Muscle layer of colon (tissue), 2 donors: ENCODE measurements at regions not wholly inside any gene's neighbourhood (a gene's known extent, or its start where the extent isn't known, plus 50 kb on each side); places are given as distances from the start of the nearest gene placed in this dataset.

Source experiments
- H3K27ac ChIP-seq: one replicate; pipeline ENCODE4 v1.7.0; 2013; ENCODE audit warnings: low read depth, mild to moderate bottlenecking, low read length, moderate library complexity
- H3K27me3 ChIP-seq, 2 donors: one replicate each; pipeline ENCODE4 v1.7.0; 2013; ENCODE audit warnings: low read length in 2 of 2, mild to moderate bottlenecking in 2 of 2; ENCODE audit not compliant: insufficient read depth in 2 of 2, control insufficient read depth in 1 of 2
- H3K36me3 ChIP-seq: one replicate; pipeline ENCODE4 v1.7.0; 2013; ENCODE audit warnings: mild to moderate bottlenecking, low read length; ENCODE audit not compliant: insufficient read depth
- H3K4me1 ChIP-seq: one replicate; pipeline ENCODE4 v1.7.0; 2013; ENCODE audit warnings: mild to moderate bottlenecking, low read length; ENCODE audit not compliant: insufficient read depth
- H3K4me3 ChIP-seq, 2 donors: one replicate each; pipeline ENCODE4 v1.7.0; 2013; ENCODE audit warnings: low read length in 2 of 2, low read depth in 1 of 2, mild to moderate bottlenecking in 1 of 2, moderate library complexity in 1 of 2
- H3K9ac ChIP-seq: one replicate; pipeline ENCODE4 v1.7.0; 2013; ENCODE audit warnings: low read length
- H3K9me3 ChIP-seq: one replicate; pipeline ENCODE4 v1.7.0; 2013; ENCODE audit warnings: mild to moderate bottlenecking, low read length
- donor health status: abdominal sarcoma.
- donor health status: Adenocarcinoma of cecum.

GRCh38 chr2:14185906-14186305 is 446.6 kb upstream of the LRATD1 start:
- H3K9me3 ChIP-seq = no peaks in the 10 kb centered on the region
- no peaks in the 10 kb centered on the region for H3K4me1 ChIP-seq
- H3K4me3 ChIP-seq = no peak overlapping the region
- H3K27me3 ChIP-seq = no peaks in the 10 kb centered on the region
- H3K9ac ChIP-seq = no peak overlapping the region
- no peak overlapping the region for H3K27ac ChIP-seq
- H3K36me3 ChIP-seq = no peaks in the 10 kb centered on the region

- no peaks in the 10 kb centered on the region for H3K9me3 ChIP-seq
- no peaks in the 10 kb centered on the region for H3K27me3 ChIP-seq
Observed at GRCh38 chr2:14188446-14188845, 444.1 kb upstream of the LRATD1 start.

GRCh38 chr2:14189929-14190328 is 442.6 kb upstream of the LRATD1 start:
- Histone ChIP-seq H3K9me3 (no peaks in the 10 kb centered on the region), H3K27me3 (no peaks in the 10 kb centered on the region), H3K9ac (no peak overlapping the region), H3K36me3 (no peaks in the 10 kb centered on the region), H3K27ac (no peak overlapping the region), H3K4me3 (no peak overlapping the region), H3K4me1 (no peaks in the 10 kb centered on the region)

More at GRCh38 chr2:14188446-14188845, 444.1 kb upstream of the LRATD1 start:
- H3K27ac ChIP-seq = no peak overlapping the region
- no peak overlapping the region for H3K9ac ChIP-seq
- H3K4me3 ChIP-seq = no peak overlapping the region
- H3K4me1 ChIP-seq = no peaks in the 10 kb centered on the region
- no peaks in the 10 kb centered on the region for H3K36me3 ChIP-seq

DNA sequence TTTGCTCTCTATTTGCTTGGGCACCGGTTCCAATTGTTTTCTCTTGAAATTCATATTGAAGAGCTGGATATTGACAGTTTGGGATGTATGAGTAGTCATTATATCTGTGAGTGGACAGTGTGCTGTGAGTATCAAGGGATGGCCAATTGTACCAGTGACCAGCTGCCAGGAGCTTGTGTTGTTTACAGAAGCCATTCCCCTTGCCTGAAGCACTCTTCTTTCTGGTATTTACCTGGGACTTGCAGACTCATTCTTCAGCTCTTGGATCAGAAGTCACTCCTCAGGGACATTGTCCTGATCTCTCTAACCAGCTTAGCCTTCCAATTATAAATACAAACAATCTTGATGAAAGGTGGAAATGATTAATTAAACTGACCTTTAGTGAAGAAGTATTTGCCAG is 438.3 kb upstream of the LRATD1 start:
- H3K4me1 ChIP-seq = no peaks in the 10 kb centered on the region
- no peaks in the 10 kb centered on the region for H3K36me3 ChIP-seq
- no peak overlapping the region for H3K4me3 ChIP-seq
- no peaks in the 10 kb centered on the region for H3K27me3 ChIP-seq
- H3K9me3 ChIP-seq = no peaks in the 10 kb centered on the region
- no peak overlapping the region for H3K27ac ChIP-seq
- no peak overlapping the region for H3K9ac ChIP-seq

- Histone ChIP-seq H3K27ac (no peak overlapping the region), H3K4me3 (no peak overlapping the region), H3K27me3 (no peaks in the 10 kb centered on the region), H3K4me1 (no peaks in the 10 kb centered on the region), H3K9me3 (no peaks in the 10 kb centered on the region), H3K36me3 (no peaks in the 10 kb centered on the region), H3K9ac (no peak overlapping the region)
Observed at GRCh38 chr2:14197293-14197692, 435.2 kb upstream of the LRATD1 start.

DNA sequence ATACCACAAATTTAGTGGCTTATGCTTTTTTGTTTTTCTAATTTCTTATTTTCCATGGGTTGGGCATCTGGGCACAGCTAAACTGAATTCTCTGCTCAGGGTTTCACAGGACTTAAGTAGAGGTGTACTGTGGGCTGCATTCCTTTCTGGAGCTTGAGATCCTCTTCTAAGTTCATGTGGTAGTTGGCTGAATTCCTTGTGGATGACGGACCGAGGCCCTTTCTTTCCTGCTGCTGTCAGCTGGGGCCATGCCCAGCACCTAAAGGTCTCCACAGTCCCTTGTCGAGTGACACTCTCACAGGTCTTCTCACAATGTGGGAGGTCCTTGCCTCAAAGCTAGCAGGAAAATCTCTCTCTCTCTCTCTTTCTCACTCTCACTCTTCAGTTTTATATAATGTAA is 433.5 kb upstream of the LRATD1 start:
- no peak overlapping the region for H3K27ac ChIP-seq
- no peaks in the 10 kb centered on the region for H3K4me1 ChIP-seq
- H3K27me3 ChIP-seq = no peaks in the 10 kb centered on the region
- H3K9ac ChIP-seq = no peak overlapping the region
- H3K4me3 ChIP-seq = no peak overlapping the region
- no peaks in the 10 kb centered on the region for H3K36me3 ChIP-seq
- H3K9me3 ChIP-seq = no peaks in the 10 kb centered on the region

DNA sequence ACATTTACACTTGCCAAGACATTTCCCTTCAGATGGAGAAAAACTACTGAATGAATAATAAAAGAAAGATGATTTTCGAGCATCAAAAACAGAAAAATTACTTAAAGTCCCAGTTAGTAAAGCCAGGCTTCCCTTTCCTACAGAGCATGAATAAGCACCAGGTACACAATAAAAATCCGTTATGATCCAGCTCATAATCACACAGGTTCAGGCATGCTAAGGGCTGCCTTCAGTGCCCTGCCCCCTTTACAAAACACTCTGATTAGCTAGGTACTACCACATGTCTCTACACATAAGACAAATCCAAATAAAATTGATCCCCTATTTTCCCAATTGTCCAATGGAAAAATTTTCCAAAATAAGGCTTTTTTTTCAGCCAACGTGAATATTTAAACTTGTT is 413.2 kb upstream of the LRATD1 start:
- Histone ChIP-seq H3K4me1 (no peaks in the 10 kb centered on the region), H3K4me3 (no peak overlapping the region), H3K27me3 (no peaks in the 10 kb centered on the region), H3K9me3 (no peaks in the 10 kb centered on the region), H3K36me3 (no peaks in the 10 kb centered on the region), H3K9ac (no peak overlapping the region), H3K27ac (no peak overlapping the region)

- Histone ChIP-seq H3K4me1 (no peaks in the 10 kb centered on the region), H3K27me3 (no peaks in the 10 kb centered on the region), H3K36me3 (no peaks in the 10 kb centered on the region), H3K9ac (no peak overlapping the region), H3K27ac (no peak overlapping the region), H3K9me3 (no peaks in the 10 kb centered on the region), H3K4me3 (no peak overlapping the region)
Observed at GRCh38 chr2:14220101-14220500, 412.4 kb upstream of the LRATD1 start.

DNA sequence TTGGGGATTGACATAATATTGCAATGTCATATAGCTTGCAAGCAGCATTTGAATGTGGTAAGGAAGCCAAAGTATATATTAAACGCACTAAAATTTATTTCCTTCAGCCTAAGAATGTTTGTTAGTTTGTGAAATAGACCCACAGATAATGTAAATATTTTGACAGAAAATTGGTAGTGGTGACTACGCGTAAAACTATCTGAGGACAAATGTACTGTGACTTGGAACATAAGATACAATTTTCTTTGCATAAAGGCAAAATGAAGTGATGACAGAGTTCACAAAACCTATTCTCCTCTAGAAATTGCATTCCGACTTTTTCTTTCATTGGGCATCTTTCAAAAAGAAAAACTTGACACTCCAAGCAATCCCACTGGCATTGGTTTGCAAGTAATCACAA is 411.1 kb upstream of the LRATD1 start:
- Histone ChIP-seq H3K9ac (no peak overlapping the region), H3K4me3 (no peak overlapping the region), H3K27me3 (no peaks in the 10 kb centered on the region), H3K9me3 (no peaks in the 10 kb centered on the region), H3K27ac (no peak overlapping the region), H3K4me1 (no peaks in the 10 kb centered on the region), H3K36me3 (no peaks in the 10 kb centered on the region)

DNA sequence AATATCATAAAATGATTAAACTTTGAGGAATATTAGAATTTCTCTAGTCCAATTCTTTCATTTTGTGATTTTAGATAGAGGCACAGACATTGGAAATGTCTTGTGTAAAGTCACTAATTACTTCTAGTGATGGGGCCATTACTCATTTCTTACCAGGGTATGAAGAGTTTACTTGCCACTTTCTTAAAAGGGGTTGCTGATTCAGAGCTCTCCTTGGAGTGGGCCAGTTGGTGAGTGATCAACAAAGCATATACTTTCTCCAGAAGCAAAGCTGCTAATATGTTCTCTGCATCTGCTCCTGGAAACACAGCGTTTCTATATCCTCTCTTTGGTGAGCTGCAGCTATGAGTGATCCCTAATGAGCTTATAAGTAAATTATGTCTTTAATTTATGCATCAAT is 408.9 kb upstream of the LRATD1 start:
- Histone ChIP-seq H3K4me3 (no peak overlapping the region), H3K4me1 (no peaks in the 10 kb centered on the region), H3K27me3 (no peaks in the 10 kb centered on the region), H3K9ac (no peak overlapping the region), H3K27ac (no peak overlapping the region), H3K9me3 (no peaks in the 10 kb centered on the region), H3K36me3 (no peaks in the 10 kb centered on the region)

- Histone ChIP-seq H3K9me3 (no peaks in the 10 kb centered on the region), H3K36me3 (no peaks in the 10 kb centered on the region), H3K27ac (no peak overlapping the region), H3K9ac (no peak overlapping the region), H3K4me3 (no peak overlapping the region), H3K4me1 (no peaks in the 10 kb centered on the region), H3K27me3 (no peaks in the 10 kb centered on the region)
Observed at GRCh38 chr2:14231391-14231898, 401.1 kb upstream of the LRATD1 start.

DNA sequence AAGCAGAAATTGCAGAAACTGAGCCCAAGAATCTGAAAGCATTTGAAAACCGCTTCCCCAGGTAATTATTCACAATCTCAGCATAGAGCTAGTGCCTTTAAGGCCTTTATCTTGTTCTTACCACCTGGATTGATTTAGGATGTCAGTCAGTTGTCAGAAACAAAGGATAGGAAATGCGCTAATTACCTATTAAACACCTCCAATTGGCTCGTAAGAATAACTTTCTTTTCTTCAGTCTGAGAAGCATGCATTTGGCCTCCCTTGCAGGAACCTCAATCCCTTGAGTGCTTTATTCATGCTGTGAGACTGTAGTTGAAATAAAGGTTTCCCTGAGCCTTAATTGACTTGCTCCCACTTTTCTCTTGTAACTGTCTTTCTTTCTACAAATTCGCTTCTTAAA is 400.3 kb upstream of the LRATD1 start:
- Histone ChIP-seq H3K36me3 (no peaks in the 10 kb centered on the region), H3K4me3 (no peak overlapping the region), H3K9me3 (no peaks in the 10 kb centered on the region), H3K27ac (no peak overlapping the region), H3K27me3 (no peaks in the 10 kb centered on the region), H3K9ac (no peak overlapping the region), H3K4me1 (no peaks in the 10 kb centered on the region)
